Suppressor macrophage treated with lipopolysaccharide for 1 hour (primary cell): ENCODE measurements at regions not wholly inside any gene's neighbourhood (a gene's known extent, or its start where the extent isn't known, plus 50 kb on each side); places are given as distances from the start of the nearest gene placed in this dataset.
"Not testable (repeated sequence)": the region's sequence is repeated elsewhere in the genome, so short reads cannot be mapped to it uniquely, and the experiment has no call there.

Experiments
- DNase-seq, 3 donors: peaks; one replicate each; pipeline ENCODE4 v3.0.0-alpha.2; 2020 to 2022

DNA sequence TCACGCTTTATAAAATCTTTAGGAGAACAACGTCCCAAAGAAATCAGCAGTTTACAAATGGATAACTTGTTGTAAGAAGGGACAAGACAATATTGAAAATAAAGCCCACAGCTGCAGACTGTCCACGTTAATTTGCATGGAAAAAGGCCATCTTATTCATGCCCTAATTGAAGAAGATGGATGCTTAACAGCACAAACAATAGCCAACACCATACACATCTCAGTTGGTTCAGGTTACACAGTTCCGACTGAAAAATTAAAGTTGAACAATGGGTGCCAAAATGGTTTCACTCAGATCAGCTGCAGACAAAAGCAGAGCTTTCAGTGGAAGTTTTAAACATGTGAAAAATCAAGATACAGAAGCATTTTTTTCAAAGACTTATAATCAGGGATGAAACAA lies 314.2 kb downstream of the RAB38 start:
- DNase-seq, result no peak

- no peak for DNase-seq
Observed at GRCh38 chr11:87859636-87860035, 315.6 kb downstream of the RAB38 start.

- no peak for DNase-seq
Observed at GRCh38 chr11:87851827-87852226, 323.4 kb downstream of the RAB38 start.

GRCh38 chr11:87851234-87851633 lies 324.0 kb downstream of the RAB38 start:
- DNase-seq, result no peak

DNA sequence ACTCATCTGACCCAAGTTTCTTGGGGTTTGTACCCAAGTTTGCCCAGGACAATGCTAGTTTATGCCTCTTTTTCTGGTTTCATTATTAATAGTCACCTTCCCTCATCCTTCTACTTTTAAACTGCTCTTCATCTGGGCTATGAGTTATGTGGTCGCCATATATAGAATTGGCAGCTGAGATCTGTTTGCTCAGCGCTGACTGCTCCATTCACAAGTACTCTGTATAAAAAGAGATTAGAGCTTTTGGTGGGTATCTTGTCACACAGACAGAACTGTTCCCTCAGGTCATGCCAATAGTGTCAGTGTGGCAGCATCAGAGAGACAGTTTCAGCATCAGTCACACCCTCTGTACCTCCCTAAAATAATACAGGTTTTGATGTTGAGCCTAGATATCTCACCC lies 326.0 kb downstream of the RAB38 start:
- DNase-seq, result no peak

- no peak for DNase-seq
Observed at GRCh38 chr11:87840786-87841185, 334.5 kb downstream of the RAB38 start.

DNA sequence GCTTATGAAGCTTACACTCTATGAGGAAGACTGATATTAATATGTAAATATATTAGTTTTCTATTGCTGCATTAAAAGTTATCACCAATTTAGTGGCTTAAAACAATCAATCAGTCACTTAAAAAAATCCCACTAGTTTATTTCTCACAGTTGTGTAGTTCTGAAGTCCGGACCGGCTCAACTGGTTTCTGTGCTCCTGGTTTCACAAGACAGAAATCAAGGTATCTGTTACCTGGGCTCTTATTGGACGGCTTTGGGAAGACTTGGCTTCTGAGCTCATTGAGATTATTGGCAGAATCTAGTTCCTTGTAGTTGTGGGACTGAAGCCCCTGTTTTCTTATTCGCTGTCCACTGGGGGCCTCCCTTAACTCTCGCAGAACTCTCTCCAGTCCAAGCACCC lies 343.0 kb downstream of the RAB38 start:
- DNase-seq, result no peak

DNA sequence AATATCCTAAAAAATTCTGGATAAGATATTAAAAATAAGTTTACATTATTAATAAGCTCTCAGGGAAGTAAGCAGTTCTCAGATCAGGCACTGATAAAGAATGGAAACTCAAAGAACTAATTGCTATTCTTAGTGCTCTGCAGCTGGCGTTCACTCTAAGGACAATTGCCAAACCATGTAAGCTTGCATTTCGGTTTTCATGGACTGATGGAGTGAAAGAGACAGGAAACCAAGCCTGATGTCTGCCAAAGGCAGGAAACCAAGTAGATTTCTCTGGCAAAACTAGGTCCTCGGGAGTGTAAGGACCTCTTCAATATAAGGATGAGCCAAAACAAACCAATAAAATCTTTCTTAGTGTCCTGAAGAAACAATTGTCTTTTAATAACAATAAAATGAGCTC lies 355.2 kb downstream of the RAB38 start:
- no peak for DNase-seq

- no peak for DNase-seq
Observed at GRCh38 chr11:87819151-87819550, 356.1 kb downstream of the RAB38 start.

GRCh38 chr11:87812571-87813365 lies 362.5 kb downstream of the RAB38 start:
- no peak for DNase-seq

- DNase-seq, result no peak
Observed at GRCh38 chr11:87810486-87810885, 364.8 kb downstream of the RAB38 start.

- DNase-seq, result no peak
Observed at GRCh38 chr11:87809256-87809655, 366.0 kb downstream of the RAB38 start.

GRCh38 chr11:87804176-87804575 lies 371.1 kb downstream of the RAB38 start:
- DNase-seq, result no peak

DNA sequence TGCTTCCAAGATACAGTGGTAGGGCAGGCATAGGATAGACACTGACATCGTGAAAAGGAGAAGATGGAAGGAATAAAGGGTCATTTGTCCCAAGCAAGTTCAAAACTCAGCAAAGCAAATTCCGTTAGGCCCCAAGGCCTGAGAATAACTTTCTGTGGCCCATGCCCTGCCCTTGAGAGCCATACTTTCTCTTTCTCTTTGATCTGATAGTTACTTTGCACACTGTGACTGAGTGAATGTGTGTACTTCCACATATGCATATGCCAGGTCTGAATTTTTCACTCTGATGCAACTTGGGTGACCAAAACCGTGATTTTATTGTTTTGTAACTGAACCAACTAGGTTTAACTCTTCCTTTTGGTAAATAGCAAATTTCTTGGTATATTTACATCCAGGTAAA lies 371.5 kb downstream of the RAB38 start:
- no peak for DNase-seq

DNA sequence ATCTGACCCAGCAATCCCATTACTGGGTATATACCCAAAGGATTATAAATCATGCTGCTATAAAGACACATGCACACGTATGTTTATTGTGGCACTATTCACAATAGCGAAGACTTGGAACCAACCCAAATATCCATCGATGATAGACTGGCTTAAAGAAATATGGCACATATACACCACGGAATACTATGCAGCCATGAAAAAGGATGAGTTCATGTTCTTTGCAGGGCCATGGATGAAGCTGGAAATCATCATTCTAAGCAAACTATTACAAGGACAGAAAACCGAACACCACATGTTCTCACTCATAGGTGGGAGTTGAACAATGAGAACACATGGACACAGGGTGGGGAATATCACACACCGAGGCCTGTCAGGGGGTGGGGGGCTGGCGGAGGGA lies 390.4 kb downstream of the RAB38 start:
- not testable (repeated sequence) for DNase-seq

- no peak for DNase-seq
Observed at GRCh38 chr11:87780068-87780413, 395.2 kb downstream of the RAB38 start.

DNA sequence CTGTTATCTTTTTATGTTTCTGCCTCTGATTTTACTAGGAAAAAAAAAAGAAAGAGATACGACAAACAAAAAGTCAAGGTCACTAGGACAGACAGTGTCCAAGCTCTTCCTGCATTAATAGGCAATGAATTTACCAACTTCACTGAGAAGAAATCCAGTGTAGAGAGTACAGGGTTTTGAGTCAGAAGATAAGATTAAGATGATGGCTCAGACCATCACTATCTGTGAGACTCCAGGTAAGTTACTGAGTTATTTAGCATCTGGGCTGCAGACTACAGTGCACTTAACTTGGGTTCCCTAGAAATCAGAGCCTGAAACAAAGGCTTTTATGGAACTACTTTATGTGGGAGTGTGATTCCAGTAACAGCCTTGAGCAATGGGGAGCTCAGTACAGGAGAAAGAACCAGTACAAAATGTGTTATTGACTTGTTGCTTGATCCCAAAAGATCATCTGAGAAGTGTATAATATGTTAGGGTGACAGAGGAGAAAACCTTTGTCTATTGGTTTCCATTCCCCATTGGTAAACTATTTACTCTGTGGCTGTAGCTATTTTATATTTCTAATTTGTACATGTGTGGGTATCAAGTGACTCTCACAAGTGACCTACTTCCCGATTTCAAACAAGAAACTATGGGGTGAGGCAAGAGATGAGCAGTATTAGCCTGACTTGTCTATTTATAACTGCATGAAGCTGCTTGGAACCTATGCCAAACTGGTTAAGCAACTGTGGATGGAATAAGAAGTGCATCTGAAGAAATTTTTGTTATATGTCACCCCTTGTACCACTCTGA lies 395.8 kb downstream of the RAB38 start:
- DNase-seq, result peak in 1 of 3 donors; percentile 2

- no peak for DNase-seq
Observed at GRCh38 chr11:87778357-87778756, 396.9 kb downstream of the RAB38 start.

GRCh38 chr11:87775036-87775435 lies 400.2 kb downstream of the RAB38 start:
- DNase-seq, result no peak

GRCh38 chr11:87769661-87770060 lies 405.6 kb downstream of the RAB38 start:
- DNase-seq, result no peak

- DNase-seq, result no peak
Observed at GRCh38 chr11:87767615-87768014, 407.6 kb downstream of the RAB38 start.

- DNase-seq, result not testable (repeated sequence)
Observed at GRCh38 chr11:87764075-87764474, 411.2 kb downstream of the RAB38 start.

- DNase-seq, result no peak
Observed at GRCh38 chr11:87754685-87755084, 420.6 kb downstream of the RAB38 start.

- DNase-seq, result no peak
Observed at GRCh38 chr11:87753143-87753542, 422.1 kb downstream of the RAB38 start.
